KOPT-K1 (cell line): ENCODE measurements at regions not wholly inside any gene's neighbourhood (a gene's known extent, or its start where the extent isn't known, plus 50 kb on each side); places are given as distances from the start of the nearest gene placed in this dataset.

Source experiments
- H3K27ac ChIP-seq: fragments of 200-600 bp; sonication (generic); 2 replicates; pipeline ENCODE4 v1.5.1; 2016; ENCODE audit warnings: antibody characterized with exemption, mild to moderate bottlenecking, low read depth, low read length; ENCODE audit not compliant: poor library complexity, severe bottlenecking
- H3K36me3 ChIP-seq: fragments of 200-600 bp; sonication (generic); 2 replicates; pipeline ENCODE4 v1.5.1; 2017; ENCODE audit warnings: antibody characterized with exemption, mild to moderate bottlenecking, low read length, moderate library complexity; ENCODE audit not compliant: insufficient read depth
- H3K9me3 ChIP-seq: fragments of 200-600 bp; sonication (generic); 2 replicates; pipeline ENCODE4 v1.5.1; 2017; ENCODE audit warnings: antibody characterized with exemption, low read length, mild to moderate bottlenecking; ENCODE audit not compliant: insufficient read depth, poor library complexity, severe bottlenecking

DNA sequence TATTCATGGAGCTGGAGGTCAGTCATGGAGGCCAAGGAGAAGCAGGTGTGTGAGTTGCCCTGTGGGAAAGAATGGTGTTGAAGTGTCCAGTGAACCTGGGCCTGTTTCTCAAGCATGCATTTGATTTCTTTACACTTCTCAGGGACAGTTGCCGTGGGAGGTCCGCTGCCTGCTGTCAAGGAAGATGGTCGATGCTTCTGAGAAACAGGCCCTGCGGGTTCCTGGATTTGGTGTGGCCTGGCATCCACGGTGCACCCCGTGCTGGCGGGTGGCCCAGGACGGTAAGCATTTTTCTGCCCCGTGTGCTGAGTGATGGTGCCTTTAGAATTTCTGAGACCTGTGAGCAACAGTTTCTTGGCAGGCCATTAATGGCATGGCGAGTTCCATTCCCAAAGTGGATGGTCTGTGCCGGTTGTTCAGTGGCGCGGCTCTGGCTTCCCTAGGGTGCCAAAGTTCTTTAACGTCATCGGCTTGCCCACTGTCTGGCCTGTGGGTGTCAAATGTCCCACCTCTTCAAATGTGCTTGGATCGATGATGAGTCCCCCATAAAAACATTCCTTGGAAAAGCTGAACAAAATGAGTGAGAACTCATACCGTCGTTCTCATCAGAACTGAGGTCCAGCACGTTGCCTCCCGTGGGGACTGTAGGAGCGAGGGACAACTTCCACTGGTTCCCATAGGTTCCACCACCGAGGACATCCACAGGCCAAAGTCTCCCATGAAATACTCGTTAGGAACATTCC lies 107.2 kb downstream of the SNRPN start:
- peaks cover 100% of the 10 kb centered on the region for H3K36me3 ChIP-seq
- H3K9me3 ChIP-seq, result peaks cover 100% of the 10 kb centered on the region
- no peak overlapping the region for H3K27ac ChIP-seq

DNA sequence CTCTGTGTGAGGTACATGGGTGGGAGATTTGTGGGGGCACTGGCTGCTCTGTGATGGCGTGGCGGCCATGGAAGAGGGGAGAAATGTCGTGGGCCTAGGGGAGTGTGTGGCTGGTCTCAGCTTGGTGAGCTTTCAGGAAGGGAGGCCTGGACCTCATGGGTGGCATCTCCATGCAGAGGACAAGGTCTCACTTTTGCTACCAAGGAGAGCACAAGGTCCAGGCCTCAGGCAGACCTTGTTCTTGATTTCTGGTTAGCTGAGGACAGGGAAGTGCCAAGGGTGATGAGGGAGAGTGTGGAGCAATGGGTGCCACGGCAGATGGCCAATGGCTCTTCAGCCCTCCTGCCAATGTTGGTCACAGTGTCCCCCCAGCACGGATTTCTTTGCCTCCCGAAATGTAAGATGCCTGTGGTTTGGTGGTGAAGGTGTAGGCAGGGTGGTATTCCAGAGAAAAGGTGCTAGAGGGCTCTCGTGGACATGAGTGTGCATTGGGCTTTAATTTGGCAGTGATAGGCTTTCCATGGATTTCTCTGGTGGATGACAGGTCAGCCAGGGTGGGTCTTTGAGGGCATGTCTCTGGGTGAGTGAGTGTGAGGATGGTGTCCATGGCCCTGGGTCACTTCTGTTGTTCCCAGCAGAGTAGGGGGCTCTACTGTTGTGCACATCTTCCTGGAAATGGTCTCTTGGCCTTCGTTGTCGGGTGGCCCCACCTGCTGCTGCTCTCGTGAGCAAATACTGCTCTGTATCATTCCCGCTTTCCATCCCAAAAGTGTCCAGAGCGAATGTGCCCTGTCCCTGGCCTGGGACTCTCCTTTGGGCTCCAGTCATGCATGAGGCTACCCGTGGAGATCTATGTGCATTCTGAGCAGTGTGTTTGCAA lies 108.0 kb downstream of the SNRPN start:
- Histone ChIP-seq H3K27ac (no peak overlapping the region), H3K9me3 (peaks cover 100% of the 10 kb centered on the region), H3K36me3 (peaks cover 100% of the 10 kb centered on the region)

DNA sequence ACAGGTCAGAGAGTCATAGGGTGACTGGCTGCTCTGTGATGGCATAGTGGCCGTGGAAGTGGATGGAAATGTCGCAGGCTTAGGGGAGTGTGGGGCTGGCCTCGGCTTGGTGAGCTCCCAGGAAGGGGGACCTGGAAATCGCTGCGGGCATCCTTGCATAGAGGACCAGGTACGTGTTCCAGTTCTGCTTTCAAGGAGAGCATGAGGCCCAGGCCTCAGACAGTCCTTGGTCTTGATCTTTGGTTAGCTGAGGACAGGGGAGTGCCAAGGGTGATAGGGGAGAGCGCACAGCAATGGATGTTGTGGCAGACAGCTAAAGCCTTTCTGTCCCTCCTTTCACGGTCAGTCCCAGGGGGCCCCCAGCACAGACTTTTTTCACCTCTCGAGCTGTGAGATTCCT lies 110.5 kb downstream of the SNRPN start:
- Histone ChIP-seq H3K27ac (no peak overlapping the region), H3K9me3 (peaks cover 100% of the 10 kb centered on the region), H3K36me3 (peaks cover 100% of the 10 kb centered on the region)

DNA sequence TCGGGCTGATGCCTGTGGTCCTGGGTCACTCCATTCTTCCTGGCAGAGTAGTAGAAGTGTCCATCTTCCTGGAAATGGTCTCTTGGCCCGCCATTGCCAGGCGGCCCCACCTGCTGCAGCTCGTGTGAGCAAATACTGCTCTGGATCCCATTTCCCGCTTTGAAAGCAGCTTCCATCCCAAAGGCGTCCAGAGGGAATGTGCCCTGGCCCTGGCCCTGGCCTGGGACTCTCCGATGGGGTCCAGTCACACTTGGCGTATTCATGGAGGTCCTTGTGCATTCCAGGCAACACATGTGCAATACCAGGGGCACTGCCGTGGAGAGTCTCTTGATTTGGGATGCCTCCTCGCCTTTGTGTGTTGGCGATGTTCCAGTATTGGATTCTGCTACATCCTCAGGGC lies 111.1 kb downstream of the SNRPN start:
- H3K27ac ChIP-seq, result no peak overlapping the region
- H3K9me3 ChIP-seq, result peaks cover 100% of the 10 kb centered on the region
- H3K36me3 ChIP-seq, result peaks cover 100% of the 10 kb centered on the region

DNA sequence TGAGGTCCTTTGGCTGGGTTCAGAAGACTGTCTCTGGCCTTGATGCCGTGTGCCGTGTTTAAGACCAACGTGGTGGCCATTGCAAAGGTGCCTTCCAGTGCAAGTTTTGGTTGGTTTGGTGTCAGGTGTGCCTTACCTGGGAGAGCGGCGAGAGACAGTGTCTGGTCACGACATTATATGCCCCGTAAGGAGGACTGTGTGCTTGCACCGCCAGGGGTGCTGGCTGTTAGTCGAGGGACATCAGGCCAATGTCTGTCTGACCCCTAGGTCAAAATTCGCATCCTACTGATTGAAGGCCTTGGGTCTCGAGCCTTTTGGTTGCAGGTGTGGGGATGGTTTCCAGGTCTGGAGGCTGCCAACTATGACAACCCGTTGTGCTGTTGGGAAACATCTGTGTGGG lies 111.9 kb downstream of the SNRPN start:
- H3K27ac ChIP-seq, result no peak overlapping the region
- H3K9me3 ChIP-seq, result peaks cover 100% of the 10 kb centered on the region
- H3K36me3 ChIP-seq, result peaks cover 100% of the 10 kb centered on the region

DNA sequence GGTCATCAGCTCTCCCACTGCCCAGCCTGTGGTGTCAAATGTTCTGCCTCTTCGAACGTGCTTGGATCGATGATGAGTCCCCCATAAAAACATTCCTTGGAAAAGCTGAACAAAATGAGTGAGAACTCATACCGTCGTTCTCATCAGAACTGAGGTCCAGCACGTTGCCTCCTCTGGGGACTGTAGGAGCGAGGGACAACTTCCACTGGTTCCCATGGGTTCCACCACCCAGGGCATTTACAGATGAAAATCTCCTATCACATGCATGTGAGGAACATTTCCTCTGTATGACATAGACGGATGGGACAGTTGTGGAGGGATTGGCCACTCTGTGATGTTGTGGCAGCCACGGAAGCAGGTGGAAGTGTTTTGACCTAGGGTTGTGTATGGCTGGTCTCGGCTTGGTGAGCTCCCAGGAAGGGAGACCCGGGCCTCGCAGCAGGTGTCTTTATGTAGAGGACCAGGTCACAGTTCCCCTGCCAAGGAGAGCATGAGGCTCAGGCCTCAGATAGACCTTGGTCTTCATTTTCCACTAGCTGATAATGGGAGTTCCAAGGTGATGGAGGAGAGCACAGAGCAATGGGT lies 113.0 kb downstream of the SNRPN start:
- H3K36me3 ChIP-seq, result peaks cover 100% of the 10 kb centered on the region
- H3K9me3 ChIP-seq, result peaks cover 100% of the 10 kb centered on the region

DNA sequence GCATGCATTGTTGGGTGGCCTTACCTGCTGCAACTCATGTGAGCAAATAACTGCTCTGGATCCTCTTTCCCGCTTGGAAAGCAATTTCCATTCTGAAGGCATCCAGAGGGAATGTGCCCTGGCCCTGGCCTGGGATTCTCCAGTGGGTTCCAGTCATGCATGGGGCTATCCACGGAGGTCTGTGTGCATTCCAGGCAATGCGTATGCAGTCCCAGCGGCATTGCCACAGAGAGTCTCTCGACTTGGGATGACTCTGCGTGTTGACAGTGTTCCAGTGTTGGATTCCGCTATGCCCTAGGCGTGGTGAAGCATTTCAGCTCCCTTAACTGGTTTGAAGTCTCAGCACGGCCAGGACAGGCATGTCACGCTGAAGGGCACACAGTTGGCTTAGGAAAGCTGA lies 113.9 kb downstream of the SNRPN start:
- peaks cover 100% of the 10 kb centered on the region for H3K9me3 ChIP-seq
- H3K27ac ChIP-seq, result no peak overlapping the region
- H3K36me3 ChIP-seq, result peaks cover 100% of the 10 kb centered on the region

More for the DNA sequence above, 113.0 kb downstream of the SNRPN start:
- H3K27ac ChIP-seq, result no peak overlapping the region

DNA sequence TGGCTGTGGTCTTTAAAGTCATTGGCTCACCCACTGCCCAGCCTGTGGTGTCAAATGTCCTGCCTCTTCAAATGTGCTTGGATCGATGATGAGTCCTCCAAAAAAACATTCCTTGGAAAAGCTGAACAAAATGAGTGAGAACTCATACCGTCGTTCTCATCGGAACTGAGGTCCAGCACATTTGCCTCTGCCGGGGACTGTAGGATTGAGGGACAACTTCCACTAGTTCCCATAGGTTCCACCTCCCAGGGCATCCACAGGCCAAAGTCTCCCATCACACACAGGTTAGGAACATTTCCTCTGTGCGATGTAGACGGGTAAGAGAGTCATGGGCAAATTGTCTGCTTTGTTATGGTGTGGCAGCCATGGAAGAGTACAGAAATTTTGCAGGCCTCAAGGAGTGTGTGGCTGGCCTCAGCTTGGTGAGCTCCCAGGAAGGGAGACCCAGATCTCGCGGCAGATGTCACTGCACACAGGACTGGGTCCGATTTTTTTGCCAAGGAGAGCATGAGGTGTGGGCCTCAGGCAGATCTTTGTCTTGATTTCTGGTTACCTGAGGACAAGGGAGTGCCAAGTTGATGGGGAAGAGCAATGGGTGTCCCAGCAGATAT lies 115.7 kb downstream of the SNRPN start:
- H3K9me3 ChIP-seq, result peaks cover 100% of the 10 kb centered on the region
- no peak overlapping the region for H3K27ac ChIP-seq
- H3K36me3 ChIP-seq, result peaks cover 100% of the 10 kb centered on the region

DNA sequence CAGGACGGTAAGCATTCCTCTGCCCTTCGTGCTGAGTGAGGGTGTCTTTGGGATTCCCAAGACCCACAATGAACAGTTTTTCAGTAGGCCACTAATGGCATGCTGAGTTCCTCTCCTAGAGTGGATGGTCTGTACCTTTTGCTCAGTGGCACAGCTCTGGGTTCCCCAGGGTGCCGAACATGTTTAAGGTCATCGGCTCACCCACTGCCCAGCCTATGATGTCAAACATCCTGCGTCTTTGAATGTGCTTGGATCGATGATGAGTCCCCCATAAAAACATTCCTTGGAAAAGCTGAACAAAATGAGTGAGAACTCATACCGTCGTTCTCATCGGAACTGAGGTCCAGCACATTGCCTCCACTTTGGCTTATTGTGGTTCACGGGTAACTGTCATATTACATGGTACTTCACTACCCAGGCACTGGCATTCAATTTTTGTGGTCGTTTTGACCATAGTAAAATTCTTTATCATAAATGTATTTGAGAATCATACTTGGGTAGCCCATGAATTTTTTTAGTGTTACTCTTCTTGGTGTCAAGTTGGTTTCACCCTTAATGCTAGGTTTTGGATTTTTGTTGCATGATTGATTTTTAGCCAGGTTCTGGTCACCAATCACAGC lies 118.2 kb downstream of the SNRPN start:
- H3K27ac ChIP-seq, result no peak overlapping the region
- H3K36me3 ChIP-seq, result peaks cover 100% of the 10 kb centered on the region
- H3K9me3 ChIP-seq, result peaks cover 100% of the 10 kb centered on the region

DNA sequence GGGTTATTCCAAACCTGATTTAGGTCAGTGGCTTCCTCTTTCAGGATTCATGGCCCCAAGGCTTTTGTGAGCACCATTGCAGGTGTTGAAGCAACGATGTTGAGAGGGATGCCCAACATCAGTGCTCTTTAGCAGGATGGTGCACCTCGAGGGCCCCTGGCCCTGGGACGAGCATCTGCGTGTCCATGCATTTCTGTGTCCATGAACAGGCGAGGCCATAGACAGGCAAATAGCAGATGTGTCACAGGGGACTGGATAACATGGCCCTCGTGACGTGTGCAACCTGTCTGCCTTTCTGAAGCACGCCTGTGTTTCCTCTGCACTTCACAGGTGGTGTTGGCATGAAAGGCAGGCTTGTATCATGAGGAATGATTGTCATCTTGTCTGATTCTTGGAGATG lies 132.3 kb downstream of the SNRPN start:
- Histone ChIP-seq H3K27ac (no peak overlapping the region), H3K36me3 (peaks cover 99% of the 10 kb centered on the region), H3K9me3 (peaks cover 97% of the 10 kb centered on the region)

DNA sequence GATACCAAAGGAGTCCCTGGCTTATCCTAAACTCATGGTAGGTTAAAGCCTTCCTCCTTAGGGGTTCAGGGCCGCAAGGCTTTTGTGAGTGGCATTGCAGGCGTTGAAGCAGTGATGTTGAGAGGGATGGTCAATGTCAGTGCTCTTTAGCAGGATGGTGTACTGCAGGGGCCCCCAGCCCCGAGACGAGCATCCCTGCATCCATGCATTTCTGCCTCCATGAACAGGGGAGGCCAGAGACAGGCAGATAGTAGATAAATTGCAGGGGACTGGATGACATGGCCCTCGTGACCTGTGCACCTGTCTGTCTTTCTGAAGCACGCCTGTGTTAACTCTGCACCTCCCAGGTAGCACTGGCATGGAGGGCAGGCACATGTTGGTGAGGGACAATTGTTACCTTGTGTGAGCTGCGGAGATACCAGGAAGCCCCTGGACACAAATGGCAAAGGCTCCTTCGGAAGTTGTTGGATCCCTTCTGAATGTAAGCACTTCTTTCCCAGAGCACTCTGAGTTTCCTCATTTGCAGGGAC lies 133.5 kb downstream of the SNRPN start:
- peaks cover 93% of the 10 kb centered on the region for H3K9me3 ChIP-seq
- H3K36me3 ChIP-seq, result peaks cover 99% of the 10 kb centered on the region
- no peak overlapping the region for H3K27ac ChIP-seq

DNA sequence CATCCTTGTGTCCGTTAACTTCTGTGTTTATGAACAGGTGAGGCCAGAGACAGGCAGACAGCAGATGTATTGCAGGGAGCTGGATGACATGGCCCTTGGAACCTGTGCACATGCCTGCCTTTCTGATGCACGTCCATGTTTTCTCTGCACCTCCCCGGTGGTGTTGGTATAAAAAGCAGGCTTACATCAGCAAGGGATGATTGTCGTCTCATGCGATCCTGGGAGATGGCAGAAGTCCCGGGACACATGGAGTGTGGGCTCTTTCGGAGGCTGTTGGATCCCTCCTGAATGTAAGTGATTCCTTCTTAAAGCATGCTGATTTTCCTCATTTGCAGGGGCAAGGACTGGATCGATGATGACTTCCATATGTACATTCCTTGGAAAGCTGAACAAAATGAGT lies 134.8 kb downstream of the SNRPN start:
- H3K36me3 ChIP-seq, result peaks cover 99% of the 10 kb centered on the region
- H3K27ac ChIP-seq, result no peak overlapping the region
- H3K9me3 ChIP-seq, result peaks cover 92% of the 10 kb centered on the region

DNA sequence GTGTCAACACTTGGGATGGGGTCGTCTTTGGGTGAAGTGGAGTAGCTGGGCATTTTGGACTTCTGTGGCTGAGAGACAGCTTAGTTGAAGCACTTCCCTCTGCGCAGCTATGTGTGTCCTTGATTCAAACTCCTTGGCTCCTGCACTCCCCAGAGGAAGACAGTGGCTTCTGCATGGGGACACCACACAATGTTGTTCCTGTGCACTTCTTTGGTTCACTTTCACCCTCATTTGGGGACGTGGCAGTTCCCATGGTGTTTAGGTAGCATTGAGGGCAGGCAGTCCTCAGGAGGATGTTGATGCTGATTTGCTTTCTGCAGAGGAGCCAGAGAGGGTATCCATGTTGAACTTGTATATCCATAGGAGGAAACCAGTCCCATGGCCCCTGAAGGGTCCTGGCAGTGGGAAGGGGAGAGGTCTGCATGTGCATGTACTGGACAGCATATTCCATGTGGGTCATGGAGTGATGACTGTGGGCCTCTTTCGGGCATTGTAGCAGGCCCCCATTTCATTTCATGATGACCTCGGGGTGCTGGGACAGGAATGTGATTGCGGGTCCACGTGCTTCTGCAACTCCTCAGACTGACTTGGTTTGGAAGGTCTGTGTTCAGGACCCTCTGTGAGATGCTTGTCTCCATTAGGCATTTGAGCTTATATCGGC lies 135.4 kb downstream of the SNRPN start:
- Histone ChIP-seq H3K9me3 (peaks cover 92% of the 10 kb centered on the region), H3K36me3 (peaks cover 99% of the 10 kb centered on the region), H3K27ac (no peak overlapping the region)
